GM21515 (cell line): ENCODE measurements at regions not wholly inside any gene's neighbourhood (a gene's known extent, or its start where the extent isn't known, plus 50 kb on each side); places are given as distances from the start of the nearest gene placed in this dataset.

Experiments used
- ATAC-seq: cut with Tn5 transposase; IDR thresholded peaks from one replicate; pipeline ENCODE4 v1.9.1; 2021; ENCODE audit not compliant: unreplicated experiment

GRCh38 chr21:41596241-41596925 lies 88.4 kb upstream of the TMPRSS2 start:
- ATAC-seq: no peak

GRCh38 chr21:41594268-41594667 lies 86.3 kb upstream of the TMPRSS2 start:
- ATAC-seq: no peak

GRCh38 chr21:41593760-41594138 lies 85.8 kb upstream of the TMPRSS2 start:
- ATAC-seq: no peak

DNA sequence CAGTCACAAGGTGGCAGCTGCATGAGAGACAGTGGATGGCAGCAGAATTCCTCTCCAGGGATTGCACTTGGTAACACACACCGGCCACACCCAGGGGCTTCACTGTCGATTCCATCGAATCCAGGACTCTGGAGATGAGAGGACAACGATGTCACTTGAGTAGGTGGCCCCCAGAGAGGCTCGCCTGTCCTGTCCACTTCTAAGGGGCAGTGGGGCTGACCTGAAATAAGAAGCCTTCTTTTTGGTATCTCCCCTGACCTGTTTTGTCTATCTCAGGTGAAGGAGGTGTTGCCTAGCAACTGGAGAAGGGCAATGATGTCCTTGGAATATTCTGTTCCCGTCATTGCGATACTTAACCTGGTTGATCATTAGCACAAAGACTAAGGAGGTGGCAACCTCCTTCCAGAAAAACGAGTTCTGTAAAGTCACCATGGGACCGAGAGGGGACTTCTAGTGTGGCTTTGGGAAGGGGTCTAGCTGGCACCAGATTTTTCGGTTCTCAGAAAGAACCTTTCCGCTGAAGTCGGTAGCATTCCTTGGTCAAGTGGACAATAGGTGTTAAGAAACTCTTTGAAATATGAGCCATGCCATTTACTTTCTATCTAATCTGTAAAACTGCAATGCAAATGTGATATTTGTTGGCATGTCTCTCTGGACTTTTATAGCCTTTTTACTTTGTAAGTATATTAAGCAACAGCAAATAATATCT lies 85.2 kb upstream of the TMPRSS2 start:
- ATAC-seq: no peak

DNA sequence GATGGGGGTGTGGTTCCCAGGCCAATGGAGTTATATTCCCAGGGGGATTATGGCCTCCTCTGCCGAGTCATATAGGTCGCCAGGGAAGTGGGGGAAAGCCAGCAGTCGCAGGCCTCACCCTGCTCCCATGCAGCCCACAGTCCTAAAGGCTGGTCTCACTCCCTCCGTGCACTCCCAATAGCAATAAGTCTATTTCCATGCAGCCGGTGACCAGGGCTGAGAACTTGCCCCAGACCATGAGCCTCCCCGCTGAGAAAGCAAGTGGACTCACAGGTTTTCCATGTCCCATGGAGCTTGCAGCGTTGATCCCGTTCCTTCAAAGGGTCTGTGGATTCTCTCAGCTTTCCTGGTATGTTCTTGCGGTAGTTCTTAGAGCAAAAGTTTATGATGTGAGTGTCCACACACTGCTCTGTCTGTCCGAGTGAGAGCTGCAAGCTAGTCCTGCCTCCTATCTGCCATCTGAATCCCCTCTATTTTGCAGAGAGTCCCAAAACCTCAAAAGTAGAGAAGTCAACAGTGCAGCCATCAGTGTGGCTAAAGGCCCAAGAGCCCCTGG lies 81.7 kb upstream of the TMPRSS2 start:
- ATAC-seq: no peak

DNA sequence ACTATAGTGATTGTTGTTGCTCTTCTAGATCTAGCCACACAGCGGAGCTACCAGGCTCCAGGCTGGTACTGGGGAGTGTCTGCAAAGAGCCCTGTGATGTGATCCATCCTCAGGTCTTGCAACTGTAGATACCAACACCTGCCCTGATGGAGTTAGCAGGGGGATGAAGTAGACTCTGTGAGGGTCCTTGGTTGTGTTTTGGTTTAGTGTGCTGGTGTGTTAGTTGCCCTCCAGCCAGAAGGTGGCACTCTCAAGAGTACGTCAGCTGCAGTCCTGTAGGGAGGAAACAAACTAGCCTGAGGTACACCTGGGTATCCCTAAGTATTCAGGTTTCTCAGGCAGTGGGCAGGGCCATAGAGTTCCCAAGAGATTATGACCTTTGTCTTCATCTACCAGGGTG lies 81.2 kb upstream of the TMPRSS2 start:
- ATAC-seq: no peak

GRCh38 chr21:41585199-41585994 lies 77.4 kb upstream of the TMPRSS2 start:
- ATAC-seq: no peak

DNA sequence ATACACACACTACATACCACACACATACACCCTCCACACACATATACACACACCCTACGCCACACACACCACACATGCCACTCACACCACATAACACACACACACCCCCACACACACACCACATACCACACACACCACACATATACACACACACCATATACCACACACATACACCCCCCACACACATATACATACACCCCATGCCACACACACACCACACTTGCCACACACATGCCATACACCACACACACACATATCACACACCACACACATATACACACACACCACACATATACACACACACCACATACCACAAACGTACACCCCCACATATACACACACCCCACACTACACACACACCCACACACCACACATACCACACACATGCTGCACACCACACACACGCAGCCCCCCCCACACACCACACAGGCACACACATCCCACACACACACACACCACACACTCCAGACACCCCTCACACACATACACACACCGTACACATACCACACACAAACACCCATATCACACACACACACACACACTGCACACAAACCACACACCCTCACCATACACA lies 76.7 kb upstream of the TMPRSS2 start:
- no peak for ATAC-seq

DNA sequence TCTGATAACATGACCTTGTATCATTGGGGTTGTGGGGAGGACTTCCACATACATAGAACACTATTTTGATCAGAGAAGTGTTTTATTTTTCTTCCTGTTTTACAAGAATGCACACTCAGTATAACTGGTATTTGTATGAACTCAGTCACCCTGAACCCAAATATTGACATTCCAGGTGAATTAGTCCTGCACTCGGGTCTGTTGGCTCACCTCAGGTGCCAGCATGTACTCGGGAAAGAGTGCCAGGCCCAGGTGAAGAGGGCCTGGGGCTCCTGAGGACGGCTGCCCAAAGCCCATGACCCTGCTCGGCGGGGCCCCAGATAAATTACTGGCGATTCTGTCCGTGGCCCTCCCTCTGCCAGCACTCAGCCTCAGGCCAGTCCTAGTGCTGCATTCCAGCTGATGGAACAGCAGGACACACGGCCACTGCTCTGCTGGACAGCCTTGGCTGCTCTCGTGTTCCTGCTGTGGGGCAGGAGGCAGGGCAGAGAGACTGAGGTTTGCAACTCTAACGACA lies 75.4 kb upstream of the TMPRSS2 start:
- no peak for ATAC-seq

DNA sequence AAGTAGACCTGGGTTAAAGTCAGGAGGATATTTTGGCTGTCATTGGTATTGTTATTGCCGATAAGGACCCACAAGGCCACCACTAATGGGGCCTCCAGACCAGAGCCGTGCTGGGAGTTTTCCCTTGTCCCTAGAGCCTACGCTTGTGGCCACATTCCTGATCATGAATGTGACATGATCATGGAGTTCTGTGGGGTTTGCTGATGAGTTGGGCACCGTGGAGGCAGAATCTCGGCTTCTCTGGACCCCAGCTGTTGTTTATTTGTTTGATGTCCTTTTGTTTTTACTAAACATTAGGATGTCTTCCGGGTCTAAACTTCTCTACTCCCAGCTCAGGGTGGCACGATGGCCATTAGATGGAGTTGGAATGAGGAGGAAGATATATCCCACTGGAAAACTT lies 74.9 kb upstream of the TMPRSS2 start:
- no peak for ATAC-seq

GRCh38 chr21:41582298-41582840 lies 74.4 kb upstream of the TMPRSS2 start:
- no peak for ATAC-seq

- ATAC-seq: no peak
Observed at GRCh38 chr21:41581592-41582228, 73.8 kb upstream of the TMPRSS2 start.

DNA sequence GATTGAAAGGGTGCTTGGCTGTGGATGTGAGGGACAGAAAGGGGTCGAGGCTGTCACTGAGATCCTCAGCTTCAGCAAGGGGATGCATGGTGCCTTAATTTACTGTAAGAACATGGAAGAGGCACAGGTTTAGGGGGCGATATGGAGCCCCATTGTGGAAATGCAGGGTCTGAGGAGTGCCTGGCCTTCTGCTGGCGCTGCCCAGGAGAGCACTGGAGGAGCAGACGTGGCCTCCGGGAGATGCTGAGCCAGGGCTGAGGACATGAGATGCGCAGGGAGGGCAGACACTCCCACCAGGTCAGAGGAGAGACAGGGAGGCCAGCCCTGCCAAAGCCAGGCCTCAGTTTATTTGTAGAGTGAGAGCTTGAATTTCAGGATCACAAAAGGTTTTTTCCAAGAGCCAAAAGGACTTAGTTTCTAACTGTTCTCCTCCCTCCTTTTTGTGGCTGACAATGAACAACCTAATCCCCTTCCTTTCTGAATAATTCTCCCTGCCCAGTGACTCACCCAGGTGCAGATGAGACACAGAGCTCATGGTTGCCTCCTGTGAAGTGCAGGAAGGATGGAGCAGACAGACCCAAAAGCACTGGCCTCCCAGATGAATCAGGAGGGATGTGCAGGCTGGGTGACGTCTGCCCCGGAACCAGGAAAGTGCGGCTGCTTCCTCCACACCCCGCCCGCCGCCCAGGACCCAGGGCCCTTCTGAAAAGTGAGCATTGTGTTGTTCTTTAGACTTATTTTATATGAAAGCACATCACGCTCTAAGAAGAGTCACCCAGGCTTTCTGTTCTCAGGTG lies 73.0 kb upstream of the TMPRSS2 start:
- no peak for ATAC-seq

- ATAC-seq: no peak
Observed at GRCh38 chr21:41579692-41580091, 71.7 kb upstream of the TMPRSS2 start.

- ATAC-seq: no peak
Observed at GRCh38 chr21:41578716-41579115, 70.8 kb upstream of the TMPRSS2 start.

- ATAC-seq: no peak
Observed at GRCh38 chr21:41578083-41578482, 70.1 kb upstream of the TMPRSS2 start.

- ATAC-seq: no peak
Observed at GRCh38 chr21:41576013-41576615, 68.2 kb upstream of the TMPRSS2 start.

GRCh38 chr21:41573902-41574690 lies 66.1 kb upstream of the TMPRSS2 start:
- ATAC-seq: no peak
